Hepatocyte (in vitro differentiated cells): ENCODE measurements at regions not wholly inside any gene's neighbourhood (a gene's known extent, or its start where the extent isn't known, plus 50 kb on each side); places are given as distances from the start of the nearest gene placed in this dataset.

ENCODE experiments used
- CTCF ChIP-seq: fragments of 200-600 bp; sonication (generic); IDR thresholded peaks from 2 replicates; pipeline ENCODE4 v1.5.1; 2016; ENCODE audit warnings: antibody characterized with exemption, mild to moderate bottlenecking; ENCODE audit not compliant: poor library complexity
- EZH2 ChIP-seq: fragments of 200-600 bp; sonication (generic); IDR thresholded peaks from 2 replicates; pipeline ENCODE4 v1.6.1; 2016; ENCODE audit warnings: antibody characterized with exemption, mild to moderate bottlenecking, borderline replicate concordance
- EZH2phosphoT487 ChIP-seq: fragments of 200-600 bp; sonication (generic); IDR thresholded peaks from one replicate; pipeline ENCODE4 v1.6.1; 2018; ENCODE audit warnings: antibody characterized with exemption, mild to moderate bottlenecking, low read depth, moderate library complexity; ENCODE audit not compliant: unreplicated experiment, severe bottlenecking

GRCh38 chrX:46185923-46186810 is 359.1 kb downstream of the ZNF674 start:
- TF ChIP-seq CTCF (no peak), EZH2 (no peak), EZH2phosphoT487 (no peak)
